ENCODE measurements at regions not wholly inside any gene's neighbourhood (a gene's known extent, or its start where the extent isn't known, plus 50 kb on each side); places are given as distances from the start of the nearest gene placed in this dataset.

- TF ChIP-seq REST (IDR thresholded peaks at IDR 0.05; ENCODE audit: low read depth, low read length) (no peak), GATA2 (CRISPR knock-in tag; IDR thresholded peaks at IDR 0.05) (no peak), TAF1 (IDR thresholded peaks at IDR 0.05; ENCODE audit: borderline replicate concordance, low read depth, low read length) (no peak), RFX5 (IDR thresholded peaks at IDR 0.05; ENCODE audit: low read length) (no peak), GABPA (IDR thresholded peaks at IDR 0.05; ENCODE audit: low read depth) (no peak), JUND (IDR thresholded peaks at IDR 0.05) (no peak), POLR2AphosphoS5 (IDR thresholded peaks at IDR 0.05; ENCODE audit: low read depth, low read length) (no peak), FOXJ3 (CRISPR knock-in tag; IDR thresholded peaks at IDR 0.05) (no peak), USF1 (IDR thresholded peaks at IDR 0.05; ENCODE audit: borderline replicate concordance, low read depth) (no peak)
Measured at GRCh38 chr4:11480683-11481082, 52.0 kb upstream of the HS3ST1 start (continued).

Small RNA genes lying in the stretch of these regions (small RNA-seq; reads per million reads assigned to genes)
- gene RF00026 (0 reads per million in 7 experiments), gene RNU6-578P (0 reads per million in 7 experiments)
